ENCODE measurements at regions not wholly inside any gene's neighbourhood (a gene's known extent, or its start where the extent isn't known, plus 50 kb on each side); places are given as distances from the start of the nearest gene placed in this dataset.
"Not testable (repeated sequence)": the region's sequence is repeated elsewhere in the genome, so short reads cannot be mapped to it uniquely, and the experiment has no call there.

GRCh38 chr4:77308843-77309242, 151.8 kb downstream of the CCNG2 start:
- peak; percentile 3 for DNase-seq

GRCh38 chr4:77309496-77309895, 152.5 kb downstream of the CCNG2 start:
- no peak for DNase-seq

- DNase-seq, result no peak
Observed at GRCh38 chr4:77310931-77311330, 153.9 kb downstream of the CCNG2 start.

- no peak for DNase-seq
Observed at GRCh38 chr4:77314697-77315096, 157.7 kb downstream of the CCNG2 start.

- DNase-seq, result no peak
Observed at GRCh38 chr4:77327151-77327550, 170.1 kb downstream of the CCNG2 start.

- no peak for DNase-seq
Observed at GRCh38 chr4:77332696-77333270, 175.8 kb downstream of the CCNG2 start.

- no peak for DNase-seq
Observed at GRCh38 chr4:77336411-77337142, 179.6 kb downstream of the CCNG2 start.

GRCh38 chr4:77342170-77342810, 185.3 kb downstream of the CCNG2 start:
- no peak for DNase-seq

GRCh38 chr4:77344001-77344400, 187.0 kb downstream of the CCNG2 start:
- no peak for DNase-seq

GRCh38 chr4:77344784-77345183, 187.8 kb downstream of the CCNG2 start:
- no peak for DNase-seq

- DNase-seq, result no peak
Observed at GRCh38 chr4:77347351-77347966, 190.5 kb downstream of the CCNG2 start.

GRCh38 chr4:77348815-77349214, 191.8 kb downstream of the CCNG2 start:
- no peak for DNase-seq

GRCh38 chr4:77349364-77349763, 192.4 kb downstream of the CCNG2 start:
- DNase-seq, result no peak

- peak; percentile 5 for DNase-seq
Observed at GRCh38 chr4:77349796-77350195, 192.8 kb downstream of the CCNG2 start.

GRCh38 chr4:77352192-77352591, 195.2 kb downstream of the CCNG2 start:
- no peak for DNase-seq

- not testable (repeated sequence) for DNase-seq
Observed at GRCh38 chr4:77353724-77354315, 196.8 kb downstream of the CCNG2 start.

- no peak for DNase-seq
Observed at GRCh38 chr4:77354550-77354949, 197.5 kb downstream of the CCNG2 start.

GRCh38 chr4:77355731-77356130, 198.7 kb downstream of the CCNG2 start:
- DNase-seq, result no peak

- peak; percentile 14 for DNase-seq
Observed at GRCh38 chr4:77358315-77358928, 201.4 kb downstream of the CCNG2 start.

GRCh38 chr4:77360451-77360850, 203.4 kb downstream of the CCNG2 start:
- peak; percentile 18 for DNase-seq

- DNase-seq, result not testable (repeated sequence)
Observed at GRCh38 chr4:77366876-77367275, 209.9 kb downstream of the CCNG2 start.

- DNase-seq, result no peak
Observed at GRCh38 chr4:77367638-77368037, 210.6 kb downstream of the CCNG2 start.

GRCh38 chr4:77372375-77372774, 215.4 kb downstream of the CCNG2 start:
- DNase-seq, result no peak
